K562 (cell line): ENCODE measurements at regions not wholly inside any gene's neighbourhood (a gene's known extent, or its start where the extent isn't known, plus 50 kb on each side); places are given as distances from the start of the nearest gene placed in this dataset.

ENCODE experiments used
- ATAC-seq: fragments of 200-7000 bp; cut with Tn5 transposase; 3 replicates; pipeline ENCODE4 v1.9.1; 2020; ENCODE audit warnings: moderate library complexity
- BruUV-seq: library from RNA; stranded (reverse); fragments of 400-500 nt; replicated peaks from 2 replicates; lab custom pipeline; 2021; lab: Mats Ljungman, UMichigan
- CTCF ChIA-PET: fragments of 300-600 bp; formaldehyde crosslinking; extraction: SDS; loops from one replicate; lab custom pipeline; 2021; ENCODE audit warnings: low intra/inter-chr PET ratio; lab: Yijun Ruan, JAX
- POLR2A ChIA-PET: fragments of 300-600, 350-650 bp; sonication (Branson Sonifier 250); formaldehyde crosslinking; extraction: SDS; loops from one replicate; lab custom pipeline; 2021; ENCODE audit warnings: antibody characterized with exemption, inconsistent platforms; lab: Yijun Ruan, JAX
- DNase-seq, 4 experiments: peaks; one replicate each; pipeline versions ENCODE4 v3.0.0 to v3.0.0-alpha.2; 2011 to 2018; ENCODE audit warnings: low spot score in 3 of 4, mixed read lengths in 3 of 4; ENCODE audit errors: extremely low read depth in 1 of 4
- FAIRE-seq: peaks from 2 replicates; lab custom pipeline; 2011; peaks lifted over from hg19 to GRCh38; lab: Jason Lieb, UNC
- H2AFZ ChIP-seq: 2 replicates; pipeline ENCODE4 v1.6.0; 2011; ENCODE audit warnings: low read depth, low read length, control low read depth, inconsistent platforms
- H3K27ac ChIP-seq: fragments of 200-600 bp; 3 replicates; pipeline ENCODE4 v1.8.0; 2011; ENCODE audit warnings: low read depth, mild to moderate bottlenecking, control low read depth, inconsistent platforms, low read length, moderate library complexity, mixed read lengths; ENCODE audit errors: extremely low read depth
- H3K27me3 ChIP-seq, 2 experiments: fragments of 300-600 bp in 1 of 2; 2 replicates in 1 of 2; 3 replicates in 1 of 2; pipeline versions ENCODE4 v1.6.0 to v1.8.0; 2011; ENCODE audit warnings: inconsistent platforms in 2 of 2, low read length in 2 of 2, mild to moderate bottlenecking in 1 of 2, mixed read lengths in 1 of 2, moderate library complexity in 1 of 2; ENCODE audit not compliant: control insufficient read depth in 2 of 2, insufficient read depth in 2 of 2
- H3K36me3 ChIP-seq: fragments of 300-600 bp; 3 replicates; pipeline ENCODE4 v1.8.0; 2011; ENCODE audit warnings: mild to moderate bottlenecking, low read length, inconsistent platforms; ENCODE audit not compliant: control insufficient read depth, insufficient read depth
- H3K4me1 ChIP-seq, 2 experiments: fragments of 200-600 bp in 1 of 2; replicated peaks in 1 of 2; 2 replicates in 1 of 2; 3 replicates in 1 of 2; pipeline versions ENCODE4 v1.5.1 to v1.8.0; 2011; ENCODE audit warnings: inconsistent platforms in 2 of 2, low read length in 2 of 2, mild to moderate bottlenecking in 1 of 2, mixed read lengths in 1 of 2, moderate library complexity in 1 of 2; ENCODE audit not compliant: control insufficient read depth in 2 of 2, insufficient read depth in 2 of 2
- H3K4me2 ChIP-seq: 2 replicates; pipeline ENCODE4 v1.6.1; 2011; ENCODE audit warnings: low read length, control low read depth, inconsistent platforms, mixed read lengths; ENCODE audit not compliant: insufficient read depth
- H3K4me3 ChIP-seq: fragments of 200-600 bp; sonication (generic), shearing (Covaris generic); 2 replicates; pipeline ENCODE4 v1.5.1; 2016; ENCODE audit warnings: control low read depth, inconsistent platforms
- H3K79me2 ChIP-seq: fragments of 200-600 bp; 3 replicates; pipeline ENCODE4 v1.8.0; 2011; ENCODE audit warnings: low read length, inconsistent platforms; ENCODE audit not compliant: control insufficient read depth, insufficient read depth
- H3K9ac ChIP-seq, 2 experiments: 2 replicates each; pipeline versions ENCODE4 v1.6.0 to v1.6.1; 2011; ENCODE audit warnings: low read depth in 2 of 2, low read length in 2 of 2, control low read depth in 1 of 2, inconsistent platforms in 1 of 2, mild to moderate bottlenecking in 1 of 2, mixed read lengths in 1 of 2; ENCODE audit not compliant: insufficient read depth in 1 of 2
- H3K9me1 ChIP-seq: one replicate; pipeline ENCODE4 v1.6.0; 2011; ENCODE audit warnings: inconsistent platforms, mild to moderate bottlenecking, low read length, moderate library complexity; ENCODE audit not compliant: control insufficient read depth, insufficient read depth
- H3K9me3 ChIP-seq: replicated peaks from 2 replicates; pipeline ENCODE4 v1.5.1; 2011; ENCODE audit warnings: low read depth, low read length, inconsistent platforms; ENCODE audit not compliant: control insufficient read depth, insufficient read depth
- H4K20me1 ChIP-seq: replicated peaks from 2 replicates; pipeline ENCODE4 v1.6.1; 2011; ENCODE audit warnings: low read length, inconsistent platforms, mixed read lengths; ENCODE audit not compliant: control insufficient read depth, insufficient read depth
- BMI1 ChIP-seq: fragments of 150-350 bp; IDR thresholded peaks from 2 replicates; pipeline ENCODE4 v1.6.1; 2014; ENCODE audit warnings: low read length
- NFXL1 ChIP-seq: fragments of 450-650 bp; formaldehyde crosslinking; IDR thresholded peaks from 2 replicates; pipeline ENCODE4 v1.4.0; 2021; ENCODE audit warnings: mild to moderate bottlenecking
- NR4A1 ChIP-seq, 2 experiments: fragments of 250-450 bp in 1 of 2; fragments of 450-650 bp in 1 of 2; sonication (Bioruptor Pico) in 1 of 2; IDR thresholded peaks; 2 replicates each; pipeline versions ENCODE4 v1.4.0 to v1.6.1; 2016 to 2020; ENCODE audit warnings: mild to moderate bottlenecking in 2 of 2, missing compliant biosample characterization in 1 of 2, missing genetic modification characterization in 1 of 2, moderate library complexity in 1 of 2
- PCBP1 ChIP-seq: fragments of 200-400 bp; formaldehyde crosslinking; IDR thresholded peaks from 2 replicates; pipeline ENCODE4 v1.6.1; 2018; ENCODE audit warnings: mild to moderate bottlenecking, low read depth, low read length; ENCODE audit not compliant: poor library complexity, severe bottlenecking
- PYGO2 ChIP-seq: fragments of 450-650 bp; IDR thresholded peaks from 2 replicates; pipeline ENCODE4 v1.6.1; 2016; ENCODE audit warnings: mild to moderate bottlenecking, missing genetic modification characterization, moderate library complexity, missing compliant biosample characterization
- RUNX1 ChIP-seq: sonication (generic); IDR thresholded peaks from 2 replicates; pipeline ENCODE4 v1.6.1; 2016; ENCODE audit warnings: antibody characterized with exemption, low read depth
- SPI1 ChIP-seq: IDR thresholded peaks from 2 replicates; pipeline ENCODE4 v1.6.1; 2011; ENCODE audit warnings: low read depth, low read length, control low read depth, borderline replicate concordance
- SREBF2 ChIP-seq: sonication (generic); formaldehyde crosslinking; IDR thresholded peaks from 2 replicates; pipeline ENCODE4 v1.4.0; 2020; ENCODE audit warnings: mild to moderate bottlenecking, missing genetic modification reagents
- SRF ChIP-seq, 2 experiments: fragments of 250-450, 450-650 bp in 1 of 2; sonication (Bioruptor Pico) in 1 of 2; sonication (generic) in 1 of 2; formaldehyde crosslinking; IDR thresholded peaks; 2 replicates each; pipeline versions ENCODE4 v1.5.0 to v1.5.1; 2020 to 2022; ENCODE audit warnings: mild to moderate bottlenecking in 1 of 2, missing genetic modification reagents in 1 of 2
- TAF1 ChIP-seq: IDR thresholded peaks from 2 replicates; pipeline ENCODE4 v1.6.1; 2011; ENCODE audit warnings: mild to moderate bottlenecking, low read length, moderate library complexity; ENCODE audit not compliant: insufficient read depth, control insufficient read depth, severe bottlenecking; ENCODE audit errors: extremely low read depth
- TCF3 ChIP-seq: sonication (generic); formaldehyde crosslinking; IDR thresholded peaks from 2 replicates; pipeline ENCODE4 v1.4.0; 2020; ENCODE audit warnings: mild to moderate bottlenecking, missing genetic modification reagents
- USF2 ChIP-seq: sonication (generic); formaldehyde crosslinking; IDR thresholded peaks from 2 replicates; pipeline ENCODE4 v1.5.0; 2020; ENCODE audit warnings: missing genetic modification reagents
- ZNF133 ChIP-seq: fragments of 250-450 bp; sonication (Bioruptor Pico); IDR thresholded peaks from 2 replicates; pipeline ENCODE4 v1.4.0; 2020; ENCODE audit warnings: mild to moderate bottlenecking
- WGBS: fragments of 100-300 bp; shearing (Covaris generic); methylation state at CpG from one replicate; pipeline ENCODE4 v1.1.6; 2016; ENCODE audit warnings: low coverage, mixed read lengths; ENCODE audit not compliant: insufficient coverage; ENCODE audit errors: missing lambda C conversion rate; 5-methylcytosine and 5-hydroxymethylcytosine counted together
- in situ Hi-C: fragments of 300-500 bp; cut with MboI; formaldehyde crosslinking; loops from 4 replicates; pipeline ENCODE4 v1.15.0; 2018; ENCODE audit warnings: inconsistent platforms, mixed read lengths
- intact Hi-C: fragments of 100-400 bp; cut with micrococcal nuclease; formaldehyde crosslinking; loops from 2 replicates; pipeline ENCODE4 v1.14.2; 2022

GRCh38 chr5:23157169-23157568, 304.0 kb upstream of the CDH12 start:
- no peak for DNase-seq
- no peak for FAIRE-seq
- no peak overlapping the region for H2AFZ ChIP-seq
- CTCF ChIA-PET: no interaction called here
- no peak for TF ChIP-seq ZNF133 (CRISPR knock-in tag)
- no peak for TF ChIP-seq NR4A1 (CRISPR knock-in tag; IDR thresholded peaks at IDR 0.05)
- TF ChIP-seq NR4A1 (tag; IDR thresholded peaks at IDR 0.05): no peak
- TF ChIP-seq PYGO2: no peak
- TF ChIP-seq PCBP1: no peak
- no peak for TF ChIP-seq BMI1
- no peak for TF ChIP-seq SREBF2 (CRISPR knock-in tag)
- TF ChIP-seq SPI1: no peak
- TF ChIP-seq TAF1: no peak
- no peak for TF ChIP-seq RUNX1
- TF ChIP-seq USF2 (CRISPR knock-in tag): no peak
- no peak for TF ChIP-seq SRF (CRISPR knock-in tag; IDR thresholded peaks at IDR 0.05)
- no peak for TF ChIP-seq TCF3 (CRISPR knock-in tag)
- TF ChIP-seq NFXL1 (CRISPR knock-in tag): no peak
- TF ChIP-seq, all 486 proteins: peak for 0
- no peak overlapping the region for H3K4me2 ChIP-seq
- no peak overlapping the region for H3K27ac ChIP-seq
- no peak overlapping the region for H3K4me3 ChIP-seq
- 0% methylated on average over 1 of the region's 1 CpG for WGBS
- intact Hi-C loops (no loop called here), in situ Hi-C loops (no loop called here)
- BruUV-seq: no TSS peak
- ATAC-seq: no peak
- H3K4me1 ChIP-seq: no peaks in the 10 kb centered on the region
- no peaks in the 10 kb centered on the region for H3K79me2 ChIP-seq
- H4K20me1 ChIP-seq: no peaks in the 10 kb centered on the region
- no peaks in the 10 kb centered on the region for H3K27me3 ChIP-seq
- no peaks in the 10 kb centered on the region for H3K36me3 ChIP-seq
- H3K9ac ChIP-seq: no peak overlapping the region
- POLR2A ChIA-PET: no interaction called here
- H3K9me3 ChIP-seq: no peaks in the 10 kb centered on the region
- no peaks in the 10 kb centered on the region for H3K9me1 ChIP-seq
